Nephron (organoid): ENCODE measurements at regions not wholly inside any gene's neighbourhood (a gene's known extent, or its start where the extent isn't known, plus 50 kb on each side); places are given as distances from the start of the nearest gene placed in this dataset.

ENCODE experiments used
- H3K27ac Mint-ChIP-seq, 3 experiments: 2 replicates each; pipeline ENCODE4 v1.8.0; 2020; ENCODE audit warnings: mixed read lengths in 3 of 3, mild to moderate bottlenecking in 2 of 3, moderate library complexity in 1 of 3
- H3K27me3 Mint-ChIP-seq: 2 replicates; pipeline ENCODE4 v1.8.0; 2021; ENCODE audit warnings: low read depth, mild to moderate bottlenecking, moderate library complexity, mixed read lengths
- H3K36me3 Mint-ChIP-seq: 2 replicates; pipeline ENCODE4 v1.8.0; 2020; ENCODE audit warnings: low read depth, mixed read lengths
- H3K4me1 Mint-ChIP-seq: 2 replicates; pipeline ENCODE4 v1.8.0; 2020; ENCODE audit warnings: mixed read lengths
- H3K4me3 Mint-ChIP-seq, 3 experiments: 2 replicates each; pipeline ENCODE4 v1.8.0; 2020; ENCODE audit warnings: mild to moderate bottlenecking in 3 of 3, mixed read lengths in 3 of 3, moderate library complexity in 2 of 3
- H3K9me3 Mint-ChIP-seq: 2 replicates; pipeline ENCODE4 v1.8.0; 2020; ENCODE audit warnings: mixed read lengths
- CTCF ChIP-seq, 3 experiments: fragments of 200-600 bp; sonication (generic); IDR thresholded peaks; one replicate each; pipeline ENCODE4 v1.5.0; 2021; ENCODE audit warnings: antibody characterized with exemption in 3 of 3; ENCODE audit not compliant: unreplicated experiment in 3 of 3

- peaks cover 4% of the 10 kb centered on the region for H3K27me3 Mint-ChIP-seq
- no peaks in the 10 kb centered on the region for H3K4me1 Mint-ChIP-seq
- no peaks in the 10 kb centered on the region for H3K36me3 Mint-ChIP-seq
- no peak overlapping the region for H3K4me3 Mint-ChIP-seq
- H3K9me3 Mint-ChIP-seq: peaks cover 19% of the 10 kb centered on the region
- no peak for TF ChIP-seq CTCF (IDR thresholded peaks at IDR 0.05; ENCODE audit: unreplicated experiment in 3 of 3)
- H3K27ac Mint-ChIP-seq: no peak overlapping the region
These were observed 405.6 kb downstream of the PMP22 start for GRCh38 chr17:14859542-14859941.

DNA sequence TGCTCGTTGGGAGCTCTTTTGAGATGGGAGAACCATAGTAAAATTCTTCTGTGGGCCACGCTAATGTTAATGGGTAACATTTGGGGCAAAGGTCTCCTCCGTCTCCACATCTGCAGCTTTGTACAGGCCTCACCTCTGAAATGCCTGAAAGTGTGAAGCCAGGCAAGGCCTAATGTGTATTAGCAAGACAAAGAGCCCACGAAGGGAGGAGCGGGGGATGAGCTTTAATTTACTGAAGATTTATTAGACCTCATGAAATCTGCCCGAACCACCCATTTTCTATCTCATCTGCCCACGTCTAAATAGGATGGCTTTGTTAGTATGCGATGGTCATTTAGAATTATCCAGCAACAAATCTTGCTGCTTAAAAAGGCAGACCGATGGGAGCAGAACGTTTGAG lies 408.9 kb downstream of the PMP22 start:
- Mint-ChIP-seq H3K36me3 (no peaks in the 10 kb centered on the region), H3K4me3 (no peak overlapping the region), H3K27ac (peak overlapping the region in 2 of 3 experiments; percentile 16 to 68), H3K4me1 (no peaks in the 10 kb centered on the region), H3K9me3 (peaks cover 11% of the 10 kb centered on the region), H3K27me3 (peaks cover 4% of the 10 kb centered on the region)
- TF ChIP-seq CTCF (IDR thresholded peaks at IDR 0.05; ENCODE audit: unreplicated experiment in 3 of 3): no peak

GRCh38 chr17:14854691-14855090 lies 410.4 kb downstream of the PMP22 start:
- TF ChIP-seq CTCF (IDR thresholded peaks at IDR 0.05; ENCODE audit: unreplicated experiment in 3 of 3): no peak
- no peaks in the 10 kb centered on the region for H3K36me3 Mint-ChIP-seq
- no peaks in the 10 kb centered on the region for H3K4me1 Mint-ChIP-seq
- H3K4me3 Mint-ChIP-seq: no peak overlapping the region
- H3K9me3 Mint-ChIP-seq: peaks cover 18% of the 10 kb centered on the region
- H3K27ac Mint-ChIP-seq: no peak overlapping the region
- peaks cover 9% of the 10 kb centered on the region for H3K27me3 Mint-ChIP-seq

GRCh38 chr17:14845591-14846281 lies 419.4 kb downstream of the PMP22 start:
- TF ChIP-seq CTCF (IDR thresholded peaks at IDR 0.05; ENCODE audit: unreplicated experiment in 3 of 3): no peak
- Mint-ChIP-seq H3K27ac (no peak overlapping the region), H3K36me3 (no peaks in the 10 kb centered on the region), H3K9me3 (peaks cover 7% of the 10 kb centered on the region), H3K4me3 (no peak overlapping the region), H3K4me1 (peaks cover 13% of the 10 kb centered on the region), H3K27me3 (peaks cover 11% of the 10 kb centered on the region)

- H3K4me1 Mint-ChIP-seq: peaks cover 13% of the 10 kb centered on the region
- no peaks in the 10 kb centered on the region for H3K9me3 Mint-ChIP-seq
- H3K4me3 Mint-ChIP-seq: no peak overlapping the region
- no peak overlapping the region for H3K27ac Mint-ChIP-seq
- no peak for TF ChIP-seq CTCF (IDR thresholded peaks at IDR 0.05; ENCODE audit: unreplicated experiment in 3 of 3)
- H3K27me3 Mint-ChIP-seq: peaks cover 15% of the 10 kb centered on the region
- no peaks in the 10 kb centered on the region for H3K36me3 Mint-ChIP-seq
These were observed 421.9 kb downstream of the PMP22 start for GRCh38 chr17:14843086-14843795.
